ENCODE measurements at regions not wholly inside any gene's neighbourhood (a gene's known extent, or its start where the extent isn't known, plus 50 kb on each side); places are given as distances from the start of the nearest gene placed in this dataset.

DNA sequence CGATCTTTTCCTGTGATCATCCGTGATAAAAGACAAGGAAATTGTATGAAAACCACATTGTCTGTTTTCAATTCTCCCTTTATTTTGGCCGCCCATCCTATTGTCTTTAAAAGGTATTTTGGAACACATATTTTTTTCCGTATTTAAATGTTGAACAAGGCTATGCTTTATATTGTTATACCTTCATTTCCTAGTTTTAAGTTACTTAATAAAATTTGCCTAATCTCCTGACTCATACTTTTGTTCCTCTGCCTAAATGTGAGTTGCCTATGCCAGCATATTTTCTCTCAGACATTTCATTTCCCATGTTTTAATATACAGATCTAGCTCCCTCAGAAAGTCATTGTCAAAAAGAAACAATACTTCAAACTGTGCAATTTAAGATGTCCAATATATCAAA lies 104.2 kb downstream of the SLITRK6 start:
- Histone ChIP-seq H3K27me3 (replicated peaks; ENCODE audit: insufficient read depth) (no peaks in the 10 kb centered on the region), H3K4me3 (no peak overlapping the region), H3K9me3 (no peaks in the 10 kb centered on the region), H3K4me1 (ENCODE audit: control insufficient read depth in 1 of 2, low read depth in 2 of 2) (no peaks in the 10 kb centered on the region), H3K36me3 (no peaks in the 10 kb centered on the region), H3K27ac (no peak overlapping the region)
- DNase-seq (ENCODE audit: low spot score) = no peak
- TF ChIP-seq, protein P1, sequence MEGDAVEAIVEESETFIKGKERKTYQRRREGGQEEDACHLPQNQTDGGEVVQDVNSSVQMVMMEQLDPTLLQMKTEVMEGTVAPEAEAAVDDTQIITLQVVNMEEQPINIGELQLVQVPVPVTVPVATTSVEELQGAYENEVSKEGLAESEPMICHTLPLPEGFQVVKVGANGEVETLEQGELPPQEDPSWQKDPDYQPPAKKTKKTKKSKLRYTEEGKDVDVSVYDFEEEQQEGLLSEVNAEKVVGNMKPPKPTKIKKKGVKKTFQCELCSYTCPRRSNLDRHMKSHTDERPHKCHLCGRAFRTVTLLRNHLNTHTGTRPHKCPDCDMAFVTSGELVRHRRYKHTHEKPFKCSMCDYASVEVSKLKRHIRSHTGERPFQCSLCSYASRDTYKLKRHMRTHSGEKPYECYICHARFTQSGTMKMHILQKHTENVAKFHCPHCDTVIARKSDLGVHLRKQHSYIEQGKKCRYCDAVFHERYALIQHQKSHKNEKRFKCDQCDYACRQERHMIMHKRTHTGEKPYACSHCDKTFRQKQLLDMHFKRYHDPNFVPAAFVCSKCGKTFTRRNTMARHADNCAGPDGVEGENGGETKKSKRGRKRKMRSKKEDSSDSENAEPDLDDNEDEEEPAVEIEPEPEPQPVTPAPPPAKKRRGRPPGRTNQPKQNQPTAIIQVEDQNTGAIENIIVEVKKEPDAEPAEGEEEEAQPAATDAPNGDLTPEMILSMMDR (IDR thresholded peaks at IDR 0.05) = no peak
- no peak for ATAC-seq (ENCODE audit: insufficient number of reproducible peaks, low FRiP score, low read depth)

DNA sequence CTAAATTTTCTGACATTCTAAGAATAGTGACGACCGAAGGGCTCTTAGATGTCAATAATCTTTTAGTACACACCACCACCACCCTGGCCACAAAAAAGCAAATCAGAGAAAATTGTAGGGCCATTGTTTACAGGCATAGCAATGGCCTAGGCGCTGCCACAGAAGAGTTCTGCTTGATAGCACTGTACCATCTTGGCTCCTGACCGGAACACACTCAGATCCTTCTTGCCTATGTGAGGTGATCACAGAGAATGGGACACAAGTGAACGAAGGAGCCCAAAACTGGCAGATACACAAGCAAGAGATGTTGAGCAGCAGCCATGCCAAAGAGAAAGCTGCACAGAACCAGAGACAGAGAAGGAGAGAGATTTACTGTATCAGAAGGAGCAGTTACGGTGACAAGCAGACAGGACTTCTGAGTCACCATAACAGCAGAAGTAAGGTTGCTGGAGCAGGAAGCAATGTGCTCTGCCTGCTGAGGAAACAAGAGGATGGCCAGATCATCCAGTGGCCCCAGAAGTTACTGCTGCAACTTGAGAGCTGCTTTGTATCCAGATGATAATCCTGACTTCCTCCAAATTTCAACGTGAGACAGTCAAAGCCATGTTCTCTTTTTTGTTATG lies 105.2 kb downstream of the SLITRK6 start:
- Histone ChIP-seq H3K4me1 (ENCODE audit: control insufficient read depth in 1 of 2, low read depth in 2 of 2) (no peaks in the 10 kb centered on the region), H3K9me3 (no peaks in the 10 kb centered on the region), H3K36me3 (no peaks in the 10 kb centered on the region), H3K27me3 (replicated peaks; ENCODE audit: insufficient read depth) (no peaks in the 10 kb centered on the region), H3K4me3 (no peak overlapping the region), H3K27ac (no peak overlapping the region)
- TF ChIP-seq, protein P1 (IDR thresholded peaks at IDR 0.05) = no peak
- ATAC-seq (ENCODE audit: insufficient number of reproducible peaks, low FRiP score, low read depth) (no peak), DNase-seq (ENCODE audit: low spot score) (no peak)

DNA sequence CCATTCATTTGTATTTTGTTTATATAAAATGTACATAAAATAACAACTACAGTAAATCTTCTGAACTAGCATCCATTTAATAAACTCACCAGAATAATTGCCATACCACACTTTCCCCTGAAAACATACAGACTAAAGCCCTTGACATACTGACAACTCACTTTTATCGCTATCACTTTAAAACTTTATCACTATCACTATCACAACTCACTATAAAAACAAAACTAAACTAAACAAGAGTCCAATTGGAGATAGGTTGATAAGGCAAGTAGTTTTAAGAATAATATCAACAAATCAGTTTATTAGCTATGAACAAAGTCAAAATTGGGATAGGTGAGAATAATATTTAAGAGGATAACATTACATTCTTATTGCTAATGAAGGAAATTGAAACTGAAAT lies 108.9 kb downstream of the SLITRK6 start:
- DNase-seq (ENCODE audit: low spot score) = no peak

DNA sequence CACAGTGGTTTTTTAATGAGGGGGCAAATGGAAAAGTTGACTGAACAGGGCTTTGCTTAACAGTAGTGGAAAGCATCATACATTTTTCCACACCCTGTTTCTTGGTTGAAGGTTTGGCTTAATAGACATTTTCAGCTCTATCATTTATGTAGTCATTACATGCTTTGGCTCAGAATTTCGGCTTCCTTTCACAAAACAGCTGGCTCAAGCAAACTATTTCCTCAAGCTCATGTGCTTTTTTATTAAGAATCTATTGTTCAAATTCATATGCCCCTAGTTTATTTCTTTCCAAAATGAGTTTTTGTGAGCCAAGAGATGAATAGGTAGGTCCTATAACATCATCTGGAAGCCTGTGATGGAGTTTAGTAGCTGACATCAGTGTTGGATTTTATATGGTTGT lies 113.8 kb downstream of the SLITRK6 start:
- H3K36me3 ChIP-seq = no peaks in the 10 kb centered on the region
- no peaks in the 10 kb centered on the region for H3K9me3 ChIP-seq
- TF ChIP-seq, protein P1 (IDR thresholded peaks at IDR 0.05) = no peak
- no peaks in the 10 kb centered on the region for H3K27me3 ChIP-seq (replicated peaks; ENCODE audit: insufficient read depth)
- H3K27ac ChIP-seq = no peak overlapping the region
- ATAC-seq (ENCODE audit: insufficient number of reproducible peaks, low FRiP score, low read depth) (no peak), DNase-seq (ENCODE audit: low spot score) (no peak)
- no peaks in the 10 kb centered on the region for H3K4me1 ChIP-seq (ENCODE audit: control insufficient read depth in 1 of 2, low read depth in 2 of 2)
- H3K4me3 ChIP-seq = no peak overlapping the region

More for the DNA sequence above, 108.9 kb downstream of the SLITRK6 start:
- ATAC-seq (ENCODE audit: insufficient number of reproducible peaks, low FRiP score, low read depth) = no peak
- H3K36me3 ChIP-seq = no peaks in the 10 kb centered on the region
- TF ChIP-seq, protein P1 (IDR thresholded peaks at IDR 0.05) = no peak
- no peaks in the 10 kb centered on the region for H3K4me1 ChIP-seq (ENCODE audit: control insufficient read depth in 1 of 2, low read depth in 2 of 2)
- H3K9me3 ChIP-seq = no peaks in the 10 kb centered on the region
- H3K27me3 ChIP-seq (replicated peaks; ENCODE audit: insufficient read depth) = no peaks in the 10 kb centered on the region
- no peak overlapping the region for H3K27ac ChIP-seq
- H3K4me3 ChIP-seq = no peak overlapping the region

DNA sequence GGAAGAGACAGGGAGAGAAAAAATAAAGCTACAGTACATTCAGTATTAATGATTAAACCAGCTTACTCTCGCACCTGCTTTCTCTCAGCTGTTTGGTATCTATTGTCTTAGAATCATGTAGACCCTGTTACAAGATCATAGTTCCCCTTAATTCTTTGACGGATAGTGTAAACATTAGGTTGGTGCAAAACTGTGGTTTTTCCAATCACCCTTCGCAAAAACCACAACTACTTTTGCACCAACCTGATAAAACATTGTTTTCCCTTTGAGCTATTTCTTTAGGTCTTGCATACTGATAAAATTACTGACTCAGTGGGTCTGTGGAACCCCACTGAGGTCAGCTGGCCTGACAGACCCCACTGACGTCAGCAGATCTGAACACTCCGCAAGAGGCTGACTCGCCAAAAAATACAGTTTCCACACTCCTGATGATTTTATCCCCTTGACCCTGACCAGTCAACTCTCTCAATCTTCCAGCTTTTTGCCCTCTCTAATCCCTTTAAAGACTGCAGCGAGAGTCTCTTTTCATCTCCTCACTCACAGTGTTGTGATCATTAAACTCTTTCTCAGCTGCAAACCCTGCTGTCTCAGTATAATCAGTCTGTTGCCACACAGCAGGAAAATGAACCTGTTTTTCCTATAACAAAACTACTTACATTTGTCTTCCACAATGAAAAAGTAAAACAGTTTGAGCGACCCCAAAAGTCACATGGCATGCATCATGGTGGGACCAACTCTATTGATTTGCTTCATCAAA lies 123.9 kb downstream of the SLITRK6 start:
- Histone ChIP-seq H3K9me3 (peaks cover 3% of the 10 kb centered on the region), H3K36me3 (no peaks in the 10 kb centered on the region), H3K27me3 (replicated peaks; ENCODE audit: insufficient read depth) (no peaks in the 10 kb centered on the region), H3K4me3 (no peak overlapping the region), H3K4me1 (ENCODE audit: control insufficient read depth in 1 of 2, low read depth in 2 of 2) (no peaks in the 10 kb centered on the region), H3K27ac (no peak overlapping the region)
- ATAC-seq (ENCODE audit: insufficient number of reproducible peaks, low FRiP score, low read depth) (no peak), DNase-seq (ENCODE audit: low spot score) (no peak)
- TF ChIP-seq, protein P1 (IDR thresholded peaks at IDR 0.05) = no peak
